C4-2B (cell line): ENCODE measurements at regions not wholly inside any gene's neighbourhood (a gene's known extent, or its start where the extent isn't known, plus 50 kb on each side); places are given as distances from the start of the nearest gene placed in this dataset.

Experiments
- H3K27ac ChIP-seq: fragments of 450-650 bp; 2 replicates; pipeline ENCODE4 v1.5.1; 2017
- CTCF ChIP-seq: fragments of 450-650 bp; conservative IDR thresholded peaks from 2 replicates; pipeline ENCODE4 v1.5.1; 2017; ENCODE audit warnings: mild to moderate bottlenecking
- ZFX ChIP-seq: fragments of 450-650 bp; IDR thresholded peaks from 2 replicates; pipeline ENCODE4 v1.6.1; 2017

- TF ChIP-seq ZFX (no peak), CTCF (no peak)
Measured at GRCh38 chr7:47191316-47191715, 390.6 kb downstream of the TNS3 start.

DNA sequence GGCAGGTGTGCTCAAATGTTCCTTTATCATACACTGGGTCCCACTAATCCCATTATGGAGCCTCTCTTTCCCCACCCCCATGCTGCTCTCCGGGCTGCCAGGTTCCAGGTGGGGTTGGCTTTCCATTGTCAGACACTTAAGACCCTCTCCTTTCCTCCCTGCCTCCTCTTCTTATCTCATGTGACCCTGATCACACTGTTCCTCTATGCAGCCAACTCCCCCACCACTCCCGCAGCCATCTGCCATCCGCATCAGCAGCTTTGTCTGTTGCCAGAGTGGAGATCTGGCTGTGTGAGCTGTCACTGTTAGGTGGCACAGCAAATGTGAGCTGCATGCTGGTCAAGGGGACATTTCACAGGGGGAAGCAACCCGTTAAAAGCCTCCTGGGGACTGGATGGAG lies 391.4 kb downstream of the TNS3 start:
- TF ChIP-seq ZFX (no peak), CTCF (no peak)
- H3K27ac ChIP-seq: no peak overlapping the region

More at GRCh38 chr7:47191316-47191715, 390.6 kb downstream of the TNS3 start:
- no peak overlapping the region for H3K27ac ChIP-seq

DNA sequence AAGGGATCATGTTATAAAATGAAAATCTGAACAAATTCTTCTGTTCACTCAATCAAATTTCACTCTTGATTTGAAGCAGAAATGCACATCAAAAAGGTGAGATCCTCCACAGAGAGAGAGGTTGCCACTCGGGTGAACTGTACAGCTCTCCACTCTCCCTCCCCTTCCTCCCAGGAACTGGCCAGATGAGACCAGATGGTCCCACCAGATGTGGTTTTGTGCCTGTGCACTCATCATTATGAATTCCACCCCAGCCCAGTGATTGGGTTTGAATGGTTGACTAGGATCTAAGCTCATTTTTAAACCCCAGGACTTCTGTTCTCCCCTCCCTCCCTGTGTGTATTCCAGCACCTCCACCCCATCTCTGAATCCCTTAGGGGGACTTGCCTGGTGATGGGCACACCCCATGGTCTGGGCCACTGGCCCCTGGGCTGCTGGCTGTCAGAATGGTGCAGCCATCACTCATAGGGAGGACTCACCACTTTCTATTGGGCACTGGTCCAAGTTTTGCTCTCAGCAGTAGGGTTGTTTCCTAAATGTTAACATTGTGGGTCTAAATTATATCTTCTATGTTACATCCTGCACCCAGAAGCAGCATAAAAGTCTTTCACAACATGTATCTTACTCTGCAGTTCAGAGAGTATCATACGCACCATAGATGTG lies 393.1 kb downstream of the TNS3 start:
- no peak overlapping the region for H3K27ac ChIP-seq
- TF ChIP-seq CTCF: no peak
- TF ChIP-seq ZFX: no peak

DNA sequence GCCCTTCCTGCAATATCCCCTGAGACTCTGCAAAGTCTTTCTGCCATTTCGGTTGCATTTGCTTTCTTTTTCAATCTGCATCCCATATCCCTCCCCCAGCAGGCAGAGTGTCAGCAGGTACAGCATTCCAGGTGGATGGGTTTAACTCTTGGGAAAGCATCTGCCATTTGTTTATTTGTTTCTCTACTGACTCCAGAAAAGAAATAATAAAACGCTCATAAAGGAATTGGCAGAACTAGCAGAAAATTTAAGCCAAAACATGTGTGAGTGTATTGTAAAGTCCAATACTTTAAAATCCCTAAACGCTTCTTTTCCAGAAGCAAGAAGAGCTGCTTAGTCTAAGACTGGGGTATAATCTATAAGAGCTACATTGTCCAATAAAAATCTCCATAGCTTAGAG lies 393.8 kb downstream of the TNS3 start:
- no peak overlapping the region for H3K27ac ChIP-seq
- TF ChIP-seq ZFX (no peak), CTCF (no peak)

DNA sequence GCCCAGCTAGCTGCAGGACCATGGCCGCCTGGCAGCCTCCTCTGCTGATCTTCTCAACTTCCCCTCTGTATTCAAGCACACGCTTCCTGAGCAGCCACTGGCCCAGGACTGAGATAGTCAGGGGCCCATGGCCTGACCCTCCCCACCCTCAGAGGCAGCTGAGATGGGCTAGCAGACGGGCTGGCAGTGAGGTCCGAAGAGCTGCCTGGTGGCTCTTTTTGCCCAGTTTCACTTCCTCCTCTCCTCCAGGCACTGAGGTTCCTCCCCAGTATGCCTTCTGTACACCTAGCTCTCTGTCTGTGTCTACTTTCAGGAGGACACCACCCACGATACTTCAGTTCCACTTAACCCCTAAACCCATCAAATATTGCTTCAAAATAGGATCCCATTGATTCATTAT lies 395.6 kb downstream of the TNS3 start:
- H3K27ac ChIP-seq: no peak overlapping the region
- TF ChIP-seq CTCF: no peak

DNA sequence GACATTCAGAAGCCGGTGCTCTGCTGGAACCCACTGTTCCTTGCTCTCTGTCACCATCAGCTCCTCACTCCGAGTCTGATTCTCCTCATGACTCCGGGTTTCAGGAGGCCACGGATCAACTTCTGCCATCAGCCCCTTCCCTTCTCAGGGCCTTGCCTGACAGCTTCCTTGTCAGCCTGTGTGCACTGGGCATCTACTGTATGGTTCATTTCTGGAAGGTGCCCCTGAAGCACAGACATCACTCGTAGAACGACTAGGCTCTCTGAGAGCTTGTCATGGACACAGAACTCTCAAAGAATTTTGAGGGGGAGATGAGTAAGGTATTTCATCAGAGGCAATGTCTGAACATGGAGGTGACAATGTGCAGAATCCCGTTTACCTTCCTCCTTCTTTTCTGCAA lies 396.1 kb downstream of the TNS3 start:
- no peak overlapping the region for H3K27ac ChIP-seq
- TF ChIP-seq ZFX (no peak), CTCF (no peak)

- no peak overlapping the region for H3K27ac ChIP-seq
- TF ChIP-seq ZFX: no peak
- TF ChIP-seq CTCF: no peak
Measured at GRCh38 chr7:47185170-47185569, 396.7 kb downstream of the TNS3 start.
